ENCODE measurements at regions not wholly inside any gene's neighbourhood (a gene's known extent, or its start where the extent isn't known, plus 50 kb on each side); places are given as distances from the start of the nearest gene placed in this dataset.

DNA sequence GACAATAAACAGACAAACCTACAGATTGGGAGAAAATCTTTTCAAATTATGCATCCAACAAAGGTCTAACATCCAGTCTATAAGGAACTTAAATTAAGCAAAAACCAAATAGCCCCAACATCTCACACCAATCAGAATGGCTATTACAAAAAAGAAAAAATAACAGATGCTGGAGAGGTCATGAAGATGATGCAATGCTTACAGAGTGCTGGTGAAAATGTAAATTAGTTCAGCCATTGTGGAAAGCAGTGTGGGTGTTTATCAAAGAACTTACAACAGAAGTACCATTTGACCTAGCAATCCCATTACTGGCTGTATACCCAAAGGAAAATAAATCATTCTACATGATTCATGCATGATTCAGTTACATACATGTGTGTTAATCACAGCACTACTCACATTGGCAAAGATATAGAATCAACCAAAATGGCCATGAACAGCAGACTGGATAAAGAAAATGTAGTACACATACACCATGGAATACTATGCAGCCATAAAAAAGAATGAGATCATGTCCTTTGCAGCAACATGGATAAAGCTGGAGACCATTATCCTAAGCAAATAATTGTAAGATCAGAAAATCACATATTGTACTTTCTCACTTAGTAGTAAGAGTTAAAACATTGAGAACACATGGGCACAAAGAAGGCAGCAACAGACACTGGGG, 223.9 kb upstream of the WSB1 start:
- TF ChIP-seq CTCF (IDR thresholded peaks at IDR 0.05) (no peak), POLR2A (IDR thresholded peaks at IDR 0.05) (no peak)
